Neural crest cell (in vitro differentiated cells): ENCODE measurements at regions not wholly inside any gene's neighbourhood (a gene's known extent, or its start where the extent isn't known, plus 50 kb on each side); places are given as distances from the start of the nearest gene placed in this dataset.

Source experiments
- DNase-seq: peaks from one replicate; pipeline ENCODE4 v3.0.0; 2021; ENCODE audit warnings: low read depth, mixed read lengths, low spot score
- H3K27ac Mint-ChIP-seq: one replicate; pipeline ENCODE4 v1.8.0; 2021; ENCODE audit warnings: mild to moderate bottlenecking, mixed read lengths; ENCODE audit not compliant: unreplicated experiment
- H3K27me3 Mint-ChIP-seq: 2 replicates; pipeline ENCODE4 v1.8.0; 2021; ENCODE audit warnings: low read depth, mild to moderate bottlenecking, mixed read lengths
- H3K36me3 Mint-ChIP-seq: 2 replicates; pipeline ENCODE4 v1.8.0; 2021; ENCODE audit warnings: low read depth, mild to moderate bottlenecking, mixed read lengths
- H3K4me1 Mint-ChIP-seq: 2 replicates; pipeline ENCODE4 v1.8.0; 2021; ENCODE audit warnings: mixed read lengths
- H3K4me3 Mint-ChIP-seq: one replicate; pipeline ENCODE4 v1.8.0; 2021; ENCODE audit warnings: mild to moderate bottlenecking, mixed read lengths
- H3K9me3 Mint-ChIP-seq: 2 replicates; pipeline ENCODE4 v1.8.0; 2021; ENCODE audit warnings: mixed read lengths
- CTCF ChIP-seq: fragments of 200-600 bp; sonication (generic); conservative IDR thresholded peaks from 2 replicates; pipeline ENCODE4 v1.5.0; 2021; ENCODE audit warnings: antibody characterized with exemption, mild to moderate bottlenecking

- Mint-ChIP-seq H3K4me3 (no peak overlapping the region), H3K27ac (no peak overlapping the region), H3K27me3 (peaks cover 8% of the 10 kb centered on the region), H3K4me1 (peaks cover 12% of the 10 kb centered on the region), H3K9me3 (peaks cover under 1% of the 10 kb centered on the region), H3K36me3 (no peaks in the 10 kb centered on the region)
- no peak for TF ChIP-seq CTCF
- DNase-seq, result no peak
These were observed 121.8 kb upstream of the SERPIND1 start for GRCh38 chr22:20652130-20652529.

GRCh38 chr22:20652582-20652981, 121.3 kb upstream of the SERPIND1 start:
- no peaks in the 10 kb centered on the region for H3K9me3 Mint-ChIP-seq
- H3K36me3 Mint-ChIP-seq, result no peaks in the 10 kb centered on the region
- DNase-seq, result no peak
- no peak overlapping the region for H3K4me3 Mint-ChIP-seq
- no peak overlapping the region for H3K27ac Mint-ChIP-seq
- TF ChIP-seq CTCF, result no peak
- H3K4me1 Mint-ChIP-seq, result peaks cover 12% of the 10 kb centered on the region
- peaks cover 12% of the 10 kb centered on the region for H3K27me3 Mint-ChIP-seq

- peaks cover 12% of the 10 kb centered on the region for H3K4me1 Mint-ChIP-seq
- no peak for DNase-seq
- no peak overlapping the region for H3K4me3 Mint-ChIP-seq
- no peaks in the 10 kb centered on the region for H3K36me3 Mint-ChIP-seq
- TF ChIP-seq CTCF, result no peak
- H3K27ac Mint-ChIP-seq, result no peak overlapping the region
- peaks cover 18% of the 10 kb centered on the region for H3K27me3 Mint-ChIP-seq
- H3K9me3 Mint-ChIP-seq, result no peaks in the 10 kb centered on the region
These were observed 120.7 kb upstream of the SERPIND1 start for GRCh38 chr22:20653012-20653794.

GRCh38 chr22:20653795-20654342, 120.0 kb upstream of the SERPIND1 start:
- Mint-ChIP-seq H3K27me3 (peaks cover 24% of the 10 kb centered on the region), H3K4me3 (no peak overlapping the region), H3K9me3 (no peaks in the 10 kb centered on the region), H3K36me3 (no peaks in the 10 kb centered on the region), H3K4me1 (peaks cover 12% of the 10 kb centered on the region), H3K27ac (no peak overlapping the region)
- DNase-seq, result no peak
- TF ChIP-seq CTCF, result no peak

GRCh38 chr22:20654343-20655208, 119.3 kb upstream of the SERPIND1 start:
- no peak overlapping the region for H3K27ac Mint-ChIP-seq
- no peaks in the 10 kb centered on the region for H3K9me3 Mint-ChIP-seq
- no peak overlapping the region for H3K4me3 Mint-ChIP-seq
- no peak for TF ChIP-seq CTCF
- no peak for DNase-seq
- peaks cover 12% of the 10 kb centered on the region for H3K4me1 Mint-ChIP-seq
- peaks cover 31% of the 10 kb centered on the region for H3K27me3 Mint-ChIP-seq
- no peaks in the 10 kb centered on the region for H3K36me3 Mint-ChIP-seq
